B cell (primary cell): ENCODE measurements at regions not wholly inside any gene's neighbourhood (a gene's known extent, or its start where the extent isn't known, plus 50 kb on each side); places are given as distances from the start of the nearest gene placed in this dataset.

Source experiments
- ATAC-seq: fragments of 200-7000 bp; cut with Tn5 transposase; one replicate; pipeline ENCODE4 v1.10.0; 2021; ENCODE audit warnings: low read depth, mild to moderate bottlenecking, moderate number of reproducible peaks, moderate library complexity
- CTCF ChIA-PET: fragments of 350-600 bp; sonication (Branson Sonifier 250); formaldehyde crosslinking; loops from one replicate; lab custom pipeline; 2021; ENCODE audit warnings: antibody characterized with exemption, inconsistent platforms; lab: Charles Lee
- POLR2A ChIA-PET: fragments of 350-600 bp; sonication (Branson Sonifier 250); formaldehyde crosslinking; loops from one replicate; lab custom pipeline; 2021; ENCODE audit warnings: antibody characterized with exemption; lab: Charles Lee
- DNase-seq: peaks from one replicate; pipeline ENCODE4 v3.0.0; 2013
- H2AFZ ChIP-seq: 2 replicates; pipeline ENCODE4 v1.6.1; 2012; ENCODE audit warnings: mild to moderate bottlenecking, low read depth, low read length; ENCODE audit not compliant: insufficient read depth, poor library complexity, severe bottlenecking
- H3K27ac ChIP-seq, 2 donors: 1 replicate in 1 of 2; 2 replicates in 1 of 2; pipeline ENCODE4 v1.5.1; 2012 to 2013; ENCODE audit warnings: low read length in 2 of 2, mild to moderate bottlenecking in 2 of 2, moderate library complexity in 1 of 2
- H3K27me3 ChIP-seq, 4 experiments: fragments of 200-600 bp in 1 of 4; sonication (generic) in 1 of 4; replicated peaks in 1 of 4; 1 replicate in 2 of 4; 2 replicates in 2 of 4; pipeline versions ENCODE4 v1.6.1 to v1.7.0; 2013 to 2016; ENCODE audit warnings: low read length in 3 of 4, mild to moderate bottlenecking in 2 of 4, mixed read lengths in 1 of 4, moderate library complexity in 1 of 4; ENCODE audit not compliant: insufficient read depth in 4 of 4, control insufficient read depth in 3 of 4; ENCODE audit errors: control extremely low read depth in 1 of 4
- H3K36me3 ChIP-seq, 2 experiments: replicated peaks in 1 of 2; 1 replicate in 1 of 2; 2 replicates in 1 of 2; pipeline versions ENCODE4 v1.6.1 to v1.7.1; 2013; ENCODE audit warnings: low read length in 1 of 2; ENCODE audit not compliant: insufficient read depth in 2 of 2, control insufficient read depth in 1 of 2; ENCODE audit errors: control extremely low read depth in 1 of 2, extremely low read depth in 1 of 2
- H3K4me1 ChIP-seq, 2 donors: fragments of 200-600 bp in 1 of 2; sonication (generic) in 1 of 2; 1 replicate in 1 of 2; 2 replicates in 1 of 2; pipeline versions ENCODE4 v1.5.1 to v1.6.1; 2013 to 2017; ENCODE audit warnings: low read length in 2 of 2; ENCODE audit not compliant: control insufficient read depth in 2 of 2, insufficient read depth in 2 of 2
- H3K4me2 ChIP-seq: replicated peaks from 2 replicates; pipeline ENCODE3; 2012; ENCODE audit warnings: mild to moderate bottlenecking, low read depth, low read length; ENCODE audit not compliant: poor library complexity, severe bottlenecking
- H3K4me3 ChIP-seq, 5 experiments: fragments of 200-600 bp in 1 of 5; sonication (generic) in 1 of 5; 1 replicate in 3 of 5; 2 replicates in 2 of 5; pipeline versions ENCODE4 v1.5.1 to v1.7.0; 2011 to 2016; ENCODE audit warnings: low read length in 4 of 5, mild to moderate bottlenecking in 4 of 5, low read depth in 2 of 5, control low read depth in 1 of 5, moderate library complexity in 1 of 5; ENCODE audit not compliant: insufficient read depth in 1 of 5; ENCODE audit errors: control extremely low read depth in 1 of 5, extremely low read depth in 1 of 5
- H3K79me2 ChIP-seq: fragments of 200-600 bp; sonication (generic); one replicate; pipeline ENCODE4 v1.6.0; 2016; ENCODE audit warnings: low read length; ENCODE audit not compliant: control insufficient read depth, insufficient read depth
- H3K9ac ChIP-seq: fragments of 200-600 bp; sonication (generic); 2 replicates; pipeline ENCODE4 v1.6.1; 2017; ENCODE audit warnings: mild to moderate bottlenecking, low read length, moderate library complexity
- H3K9me3 ChIP-seq, 3 donors: one replicate each; pipeline versions ENCODE4 v1.6.1 to v1.7.1; 2013; ENCODE audit warnings: low read length in 2 of 3; ENCODE audit not compliant: control insufficient read depth in 2 of 3, insufficient read depth in 1 of 3; ENCODE audit errors: control extremely low read depth in 1 of 3
- H4K20me1 ChIP-seq: 2 replicates; pipeline ENCODE4 v1.6.0; 2012; ENCODE audit warnings: mild to moderate bottlenecking, low read length; ENCODE audit not compliant: insufficient read depth, control insufficient read depth, poor library complexity, severe bottlenecking
- H3K27ac Mint-ChIP-seq: one replicate; pipeline ENCODE4 v1.8.0; 2021; ENCODE audit warnings: mixed read lengths
- H3K27me3 Mint-ChIP-seq: one replicate; pipeline ENCODE4 v1.8.0; 2021; ENCODE audit warnings: mixed read lengths
- H3K4me1 Mint-ChIP-seq: one replicate; pipeline ENCODE4 v1.8.0; 2021; ENCODE audit warnings: mixed read lengths
- H3K4me3 Mint-ChIP-seq: one replicate; pipeline ENCODE4 v1.8.0; 2021; ENCODE audit warnings: mixed read lengths
- H3K9me3 Mint-ChIP-seq: one replicate; pipeline ENCODE4 v1.8.0; 2022; ENCODE audit warnings: mixed read lengths; ENCODE audit not compliant: insufficient read depth
- EZH2 ChIP-seq: IDR thresholded peaks from 2 replicates; pipeline ENCODE4 v1.6.1; 2012; ENCODE audit warnings: borderline replicate concordance, low read depth, mild to moderate bottlenecking, moderate library complexity, low read length; ENCODE audit not compliant: insufficient read depth, poor library complexity, severe bottlenecking
- WGBS: methylation state at CpG from one replicate; pipeline ENCODE4 v1.1.5; 2013; ENCODE audit warnings: missing lambda C conversion rate; ENCODE audit not compliant: insufficient coverage; 5-methylcytosine and 5-hydroxymethylcytosine counted together
- intact Hi-C: fragments of 100-400 bp; cut with micrococcal nuclease; formaldehyde crosslinking; loops from one replicate; pipeline ENCODE4 v1.10.0; 2022
- TF ChIP-seq, protein P1 (sequence below): fragments of 200-600 bp; IDR thresholded peaks from one replicate; pipeline ENCODE4 v1.8.0; 2022; ENCODE audit warnings: antibody characterized with exemption, mild to moderate bottlenecking

DNA sequence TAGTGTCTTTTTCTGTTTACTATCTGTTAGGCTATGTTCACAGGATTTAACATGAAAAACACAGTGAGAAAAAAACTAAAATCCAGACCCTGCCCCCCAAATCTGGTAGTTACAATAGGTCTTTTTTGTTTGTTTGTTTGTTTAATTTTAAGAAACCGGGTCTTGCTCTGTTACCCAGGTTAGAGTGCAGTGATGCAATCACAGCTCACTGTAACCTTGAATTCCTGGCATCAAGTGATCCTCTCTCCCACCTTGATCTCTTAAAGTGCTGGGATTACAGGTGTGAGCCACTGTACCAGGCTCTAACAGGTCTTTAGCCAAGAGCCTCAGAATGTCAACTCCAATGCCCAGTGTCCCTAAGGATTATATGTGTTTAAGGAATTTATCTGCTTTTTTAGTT lies 88.0 kb upstream of the GOLIM4 start:
- WGBS, result no CpG with 5 or more reads among the region's 1 CpG
- Histone ChIP-seq H4K20me1 (no peaks in the 10 kb centered on the region), H3K9me3 (no peaks in the 10 kb centered on the region), H3K36me3 (no peaks in the 10 kb centered on the region), H3K27me3 (no peaks in the 10 kb centered on the region), H3K27ac (no peak overlapping the region), H2AFZ (no peak overlapping the region), H3K79me2 (no peaks in the 10 kb centered on the region), H3K4me3 (no peak overlapping the region), H3K4me2 (no peak overlapping the region), H3K9ac (no peak overlapping the region), H3K4me1 (no peaks in the 10 kb centered on the region)
- Mint-ChIP-seq H3K4me3 (no peak overlapping the region), H3K27ac (no peak overlapping the region), H3K9me3 (no peaks in the 10 kb centered on the region), H3K27me3 (no peaks in the 10 kb centered on the region), H3K4me1 (no peaks in the 10 kb centered on the region)
- POLR2A ChIA-PET, result no interaction called here
- TF ChIP-seq, protein P1, sequence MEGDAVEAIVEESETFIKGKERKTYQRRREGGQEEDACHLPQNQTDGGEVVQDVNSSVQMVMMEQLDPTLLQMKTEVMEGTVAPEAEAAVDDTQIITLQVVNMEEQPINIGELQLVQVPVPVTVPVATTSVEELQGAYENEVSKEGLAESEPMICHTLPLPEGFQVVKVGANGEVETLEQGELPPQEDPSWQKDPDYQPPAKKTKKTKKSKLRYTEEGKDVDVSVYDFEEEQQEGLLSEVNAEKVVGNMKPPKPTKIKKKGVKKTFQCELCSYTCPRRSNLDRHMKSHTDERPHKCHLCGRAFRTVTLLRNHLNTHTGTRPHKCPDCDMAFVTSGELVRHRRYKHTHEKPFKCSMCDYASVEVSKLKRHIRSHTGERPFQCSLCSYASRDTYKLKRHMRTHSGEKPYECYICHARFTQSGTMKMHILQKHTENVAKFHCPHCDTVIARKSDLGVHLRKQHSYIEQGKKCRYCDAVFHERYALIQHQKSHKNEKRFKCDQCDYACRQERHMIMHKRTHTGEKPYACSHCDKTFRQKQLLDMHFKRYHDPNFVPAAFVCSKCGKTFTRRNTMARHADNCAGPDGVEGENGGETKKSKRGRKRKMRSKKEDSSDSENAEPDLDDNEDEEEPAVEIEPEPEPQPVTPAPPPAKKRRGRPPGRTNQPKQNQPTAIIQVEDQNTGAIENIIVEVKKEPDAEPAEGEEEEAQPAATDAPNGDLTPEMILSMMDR, result no peak
- no peak for TF ChIP-seq EZH2
- intact Hi-C loops, result no loop called here
- CTCF ChIA-PET, result no interaction called here
- no peak for ATAC-seq
- DNase-seq, result no peak

DNA sequence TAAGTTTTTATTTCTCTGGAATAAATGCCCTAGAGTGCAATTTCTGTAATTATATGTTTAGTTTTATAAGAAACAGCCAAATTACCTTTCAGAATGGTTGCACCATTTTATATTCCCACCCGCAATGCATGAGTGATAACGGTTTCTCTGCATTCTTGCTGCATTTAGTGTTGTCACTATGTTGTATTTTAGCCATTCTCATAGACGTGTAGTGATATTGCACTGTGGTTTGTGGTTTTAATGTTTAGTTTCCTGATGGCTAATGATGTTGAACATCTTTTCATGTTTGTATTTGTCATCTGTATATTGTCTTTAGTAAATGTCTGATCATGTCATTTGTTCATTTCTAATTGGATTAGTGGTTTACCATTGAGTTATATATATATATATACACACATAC lies 73.0 kb upstream of the GOLIM4 start:
- H4K20me1 ChIP-seq, result no peaks in the 10 kb centered on the region
- Mint-ChIP-seq H3K4me3 (no peak overlapping the region), H3K27me3 (peaks cover 6% of the 10 kb centered on the region), H3K4me1 (peaks cover 4% of the 10 kb centered on the region), H3K27ac (no peak overlapping the region), H3K9me3 (no peaks in the 10 kb centered on the region)
- H3K79me2 ChIP-seq, result no peaks in the 10 kb centered on the region
- no peak overlapping the region for H3K4me2 ChIP-seq
- CTCF ChIA-PET, result interaction anchor here (1.5 to 7.3 kb wide), 2 partner anchors 8 to 119 kb away, joined by 3 to 165 read pairs; no protein-coding TSS in a partner anchor
- H3K9ac ChIP-seq, result no peak overlapping the region
- no peak overlapping the region for H2AFZ ChIP-seq
- ATAC-seq (no peak), DNase-seq (no peak)
- no peaks in the 10 kb centered on the region for H3K9me3 ChIP-seq
- H3K4me3 ChIP-seq, result no peak overlapping the region
- WGBS, result no CpG with 5 or more reads among the region's 3 CpGs
- no peaks in the 10 kb centered on the region for H3K36me3 ChIP-seq
- H3K27ac ChIP-seq, result no peak overlapping the region
- intact Hi-C loops, result no loop called here
- peaks cover 0 to 4% of the 10 kb centered on the region in 2 donors for H3K4me1 ChIP-seq
- H3K27me3 ChIP-seq, result no peaks in the 10 kb centered on the region
- POLR2A ChIA-PET, result no interaction called here
- TF ChIP-seq, protein P1, result no peak
- no peak for TF ChIP-seq EZH2
